ENCODE measurements at regions not wholly inside any gene's neighbourhood (a gene's known extent, or its start where the extent isn't known, plus 50 kb on each side); places are given as distances from the start of the nearest gene placed in this dataset.

DNA sequence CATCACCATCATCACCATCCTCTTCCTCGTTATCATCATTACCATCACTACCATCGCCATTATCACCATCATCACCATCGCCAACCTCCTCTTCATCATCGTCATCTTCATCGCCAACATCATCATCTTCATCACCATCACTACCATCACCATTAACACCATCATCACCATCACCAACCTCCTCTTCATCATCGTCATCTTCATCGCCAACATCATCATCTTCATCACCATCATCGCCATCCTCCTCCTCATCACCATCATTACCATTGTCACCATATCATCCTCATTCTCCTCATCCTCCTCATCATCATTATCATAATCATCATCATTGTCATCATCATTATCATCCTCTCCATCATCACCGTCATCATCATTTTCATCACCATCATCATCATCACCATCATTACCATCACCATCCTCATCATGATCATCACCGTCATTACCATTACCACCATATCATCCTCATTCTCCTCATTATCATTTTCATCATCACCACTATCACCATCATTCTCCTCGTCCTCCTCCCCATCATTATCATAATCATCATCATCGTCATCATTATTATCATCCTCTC is 1498.7 kb downstream of the TBC1D22A start:
- TF ChIP-seq, protein P1, sequence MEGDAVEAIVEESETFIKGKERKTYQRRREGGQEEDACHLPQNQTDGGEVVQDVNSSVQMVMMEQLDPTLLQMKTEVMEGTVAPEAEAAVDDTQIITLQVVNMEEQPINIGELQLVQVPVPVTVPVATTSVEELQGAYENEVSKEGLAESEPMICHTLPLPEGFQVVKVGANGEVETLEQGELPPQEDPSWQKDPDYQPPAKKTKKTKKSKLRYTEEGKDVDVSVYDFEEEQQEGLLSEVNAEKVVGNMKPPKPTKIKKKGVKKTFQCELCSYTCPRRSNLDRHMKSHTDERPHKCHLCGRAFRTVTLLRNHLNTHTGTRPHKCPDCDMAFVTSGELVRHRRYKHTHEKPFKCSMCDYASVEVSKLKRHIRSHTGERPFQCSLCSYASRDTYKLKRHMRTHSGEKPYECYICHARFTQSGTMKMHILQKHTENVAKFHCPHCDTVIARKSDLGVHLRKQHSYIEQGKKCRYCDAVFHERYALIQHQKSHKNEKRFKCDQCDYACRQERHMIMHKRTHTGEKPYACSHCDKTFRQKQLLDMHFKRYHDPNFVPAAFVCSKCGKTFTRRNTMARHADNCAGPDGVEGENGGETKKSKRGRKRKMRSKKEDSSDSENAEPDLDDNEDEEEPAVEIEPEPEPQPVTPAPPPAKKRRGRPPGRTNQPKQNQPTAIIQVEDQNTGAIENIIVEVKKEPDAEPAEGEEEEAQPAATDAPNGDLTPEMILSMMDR (conservative IDR thresholded peaks at IDR 0.05; ENCODE audit: low read depth in 2 of 2): no peak
- no peak for TF ChIP-seq CREB1 (CRISPR knock-in tag; IDR thresholded peaks at IDR 0.05; ENCODE audit: low read depth)
- TF ChIP-seq POLR2AphosphoS5 (IDR thresholded peaks at IDR 0.05; ENCODE audit: low read depth): no peak
- no peak for TF ChIP-seq REST (IDR thresholded peaks at IDR 0.05; ENCODE audit: unreplicated experiment)
- TF ChIP-seq EZH2 (IDR thresholded peaks at IDR 0.05; ENCODE audit: low read depth, unreplicated experiment): no peak

All from GM23338 (cell line).